SK-N-SH treated with all-trans-retinoic acid at 6 μM for 48 hours (cell line): ENCODE measurements at regions not wholly inside any gene's neighbourhood (a gene's known extent, or its start where the extent isn't known, plus 50 kb on each side); places are given as distances from the start of the nearest gene placed in this dataset.

Experiments
- OSR1 ChIP-seq: fragments of 250-450 bp; sonication (Bioruptor Pico); IDR thresholded peaks from 2 replicates; pipeline ENCODE4 v1.8.0; 2022; ENCODE audit warnings: moderate library complexity, mild to moderate bottlenecking, inconsistent platforms
- PATZ1 ChIP-seq: fragments of 250-450 bp; sonication (Bioruptor Pico); IDR thresholded peaks from 2 replicates; pipeline ENCODE4 v1.8.0; 2020; ENCODE audit warnings: mild to moderate bottlenecking, moderate library complexity, borderline replicate concordance
- PPARA ChIP-seq: fragments of 250-450 bp; sonication (Bioruptor Pico); IDR thresholded peaks from 2 replicates; pipeline ENCODE4 v1.5.0; 2020; ENCODE audit warnings: mild to moderate bottlenecking, borderline replicate concordance
- RARB ChIP-seq: fragments of 250-450 bp; sonication (Bioruptor Pico); IDR thresholded peaks from 2 replicates; pipeline ENCODE4 v1.8.0; 2021; ENCODE audit warnings: mild to moderate bottlenecking, moderate library complexity
- ZFP30 ChIP-seq: fragments of 450-650 bp; formaldehyde crosslinking; IDR thresholded peaks from 2 replicates; pipeline ENCODE4 v1.5.0; 2022; ENCODE audit warnings: mild to moderate bottlenecking, moderate library complexity
- ZNF70 ChIP-seq: fragments of 450-650 bp; formaldehyde crosslinking; IDR thresholded peaks from 2 replicates; pipeline ENCODE4 v1.5.0; 2020; ENCODE audit warnings: mild to moderate bottlenecking, moderate library complexity

GRCh38 chr1:37108596-37109188 is 74.4 kb upstream of the GRIK3 start:
- TF ChIP-seq PATZ1 (CRISPR knock-in tag) (no peak), RARB (CRISPR knock-in tag) (no peak), ZFP30 (CRISPR knock-in tag) (no peak), PPARA (no peak), OSR1 (CRISPR knock-in tag) (no peak), ZNF70 (CRISPR knock-in tag) (no peak)
